GM23338 (cell line): ENCODE measurements at regions not wholly inside any gene's neighbourhood (a gene's known extent, or its start where the extent isn't known, plus 50 kb on each side); places are given as distances from the start of the nearest gene placed in this dataset.

Source experiments
- ATAC-seq: fragments of 200-7000 bp; cut with Tn5 transposase; 3 replicates; pipeline ENCODE4 v1.9.1; 2020
- DNase-seq: peaks from one replicate; pipeline ENCODE4 v3.0.0-alpha.2; 2015; ENCODE audit warnings: low spot score
- H2AFZ ChIP-seq: fragments of 200-600 bp; sonication (generic); 2 replicates; pipeline ENCODE4 v1.8.0; 2016; ENCODE audit warnings: antibody characterized with exemption, mild to moderate bottlenecking, moderate library complexity
- H3F3A ChIP-seq: fragments of 200-600 bp; sonication (generic); replicated peaks from 2 replicates; pipeline ENCODE4 v1.8.0; 2017; ENCODE audit warnings: antibody characterized with exemption, mixed run types, low read depth
- H3K27ac ChIP-seq: fragments of 200-600 bp; sonication (generic); 2 replicates; pipeline ENCODE4 v1.6.1; 2016; ENCODE audit warnings: low read depth
- H3K27me3 ChIP-seq: fragments of 200-600 bp; sonication (generic); 2 replicates; pipeline ENCODE4 v1.8.0; 2016; ENCODE audit warnings: mild to moderate bottlenecking, mixed run types, moderate library complexity; ENCODE audit not compliant: insufficient read depth
- H3K36me3 ChIP-seq: fragments of 200-600 bp; sonication (generic); 2 replicates; pipeline ENCODE4 v1.8.0; 2016; ENCODE audit warnings: mild to moderate bottlenecking; ENCODE audit not compliant: insufficient read depth
- H3K4me1 ChIP-seq: fragments of 200-600 bp; sonication (generic); 2 replicates; pipeline ENCODE4 v1.8.0; 2016; ENCODE audit warnings: mild to moderate bottlenecking, moderate library complexity; ENCODE audit not compliant: insufficient read depth
- H3K4me2 ChIP-seq: fragments of 200-600 bp; sonication (generic); 2 replicates; pipeline ENCODE4 v1.7.1; 2017; ENCODE audit warnings: mixed run types
- H3K4me3 ChIP-seq: fragments of 200-600 bp; sonication (generic); 2 replicates; pipeline ENCODE4 v1.6.1; 2016; ENCODE audit warnings: mixed run types
- H3K79me2 ChIP-seq: fragments of 200-600 bp; sonication (generic); replicated peaks from 2 replicates; pipeline ENCODE4 v1.8.0; 2017; ENCODE audit warnings: mild to moderate bottlenecking; ENCODE audit not compliant: insufficient read depth
- H3K9me2 ChIP-seq: fragments of 200-600 bp; sonication (generic); 2 replicates; pipeline ENCODE4 v1.8.0; 2017; ENCODE audit not compliant: insufficient read depth
- H4K20me1 ChIP-seq: fragments of 200-600 bp; sonication (generic); replicated peaks from 2 replicates; pipeline ENCODE4 v1.8.0; 2017; ENCODE audit warnings: mild to moderate bottlenecking; ENCODE audit not compliant: insufficient read depth
- H3K27ac Mint-ChIP-seq: 2 replicates; pipeline ENCODE4 v1.8.0; 2020; ENCODE audit warnings: inconsistent platforms, mild to moderate bottlenecking, moderate library complexity, mixed read lengths
- H3K27me3 Mint-ChIP-seq: 3 replicates; pipeline ENCODE4 v1.8.0; 2022; ENCODE audit warnings: low read depth, mild to moderate bottlenecking, moderate library complexity, mixed read lengths, inconsistent platforms; ENCODE audit not compliant: insufficient read depth, poor library complexity
- H3K36me3 Mint-ChIP-seq: 3 replicates; pipeline ENCODE4 v1.8.0; 2021; ENCODE audit warnings: low read depth, mild to moderate bottlenecking, inconsistent platforms, moderate library complexity, mixed read lengths
- H3K4me1 Mint-ChIP-seq: 3 replicates; pipeline ENCODE4 v1.8.0; 2020; ENCODE audit warnings: mild to moderate bottlenecking, inconsistent platforms, mixed read lengths
- H3K4me3 Mint-ChIP-seq: 3 replicates; pipeline ENCODE4 v1.8.0; 2021; ENCODE audit warnings: moderate library complexity, mild to moderate bottlenecking, inconsistent platforms, mixed read lengths
- H3K9me3 Mint-ChIP-seq: 3 replicates; pipeline ENCODE4 v1.8.0; 2020; ENCODE audit warnings: moderate library complexity, mild to moderate bottlenecking, inconsistent platforms, mixed read lengths
- CREB1 ChIP-seq: fragments of 250-450 bp; sonication (Bioruptor Pico); IDR thresholded peaks from 2 replicates; pipeline ENCODE4 v1.5.0; 2020; ENCODE audit warnings: low read depth, mild to moderate bottlenecking, moderate library complexity
- CTCF ChIP-seq, 2 experiments: fragments of 200-600 bp in 1 of 2; sonication (generic) in 1 of 2; conservative IDR thresholded peaks; 2 replicates each; pipeline versions ENCODE4 v1.5.1 to v1.6.1; 2016 to 2017; ENCODE audit warnings: antibody characterized with exemption in 2 of 2, low read depth in 2 of 2, mild to moderate bottlenecking in 2 of 2, moderate library complexity in 1 of 2
- ETS1 ChIP-seq: IDR thresholded peaks from 2 replicates; pipeline ENCODE4 v1.6.1; 2016; ENCODE audit warnings: antibody characterized with exemption
- EZH2 ChIP-seq: fragments of 200-600 bp; sonication (generic); IDR thresholded peaks from one replicate; pipeline ENCODE4 v1.8.0; 2017; ENCODE audit warnings: antibody characterized with exemption, mild to moderate bottlenecking, low read depth; ENCODE audit not compliant: unreplicated experiment
- JUNB ChIP-seq: IDR thresholded peaks from one replicate; pipeline ENCODE4 v1.6.1; 2016; ENCODE audit warnings: antibody characterized with exemption; ENCODE audit not compliant: unreplicated experiment
- POLR2AphosphoS5 ChIP-seq: IDR thresholded peaks from 2 replicates; pipeline ENCODE4 v1.6.1; 2016; ENCODE audit warnings: antibody characterized with exemption, low read depth
- STAT1 ChIP-seq: IDR thresholded peaks from one replicate; pipeline ENCODE4 v1.6.1; 2016; ENCODE audit warnings: antibody characterized with exemption; ENCODE audit not compliant: unreplicated experiment
- ZNF114 ChIP-seq: fragments of 250-450 bp; sonication (Bioruptor Pico); IDR thresholded peaks from 2 replicates; pipeline ENCODE4 v1.5.0; 2020; ENCODE audit warnings: mild to moderate bottlenecking, moderate library complexity
- ZNF331 ChIP-seq: fragments of 250-450 bp; sonication (Bioruptor Pico); IDR thresholded peaks from 2 replicates; pipeline ENCODE4 v1.5.0; 2020; ENCODE audit warnings: low read depth, mild to moderate bottlenecking, moderate library complexity
- ZNF462 ChIP-seq: fragments of 250-450 bp; sonication (Bioruptor Pico); IDR thresholded peaks from 2 replicates; pipeline ENCODE4 v1.5.0; 2020; ENCODE audit warnings: mild to moderate bottlenecking, moderate library complexity

- TF ChIP-seq JUNB (no peak), ZNF462 (CRISPR knock-in tag) (no peak)
- no peaks in the 10 kb centered on the region for H3K36me3 Mint-ChIP-seq
- Histone ChIP-seq H3K79me2 (no peaks in the 10 kb centered on the region), H3K36me3 (no peaks in the 10 kb centered on the region), H3K4me2 (no peak overlapping the region), H3F3A (no peaks in the 10 kb centered on the region), H3K9me2 (no peaks in the 10 kb centered on the region), H3K4me1 (peaks cover 10% of the 10 kb centered on the region; the same call in 1 of the 2 replicates), H3K4me3 (no peak overlapping the region), H3K27me3 (no peaks in the 10 kb centered on the region), H3K27ac (no peak overlapping the region), H4K20me1 (no peaks in the 10 kb centered on the region), H2AFZ (no peak overlapping the region)
- H3K4me3 Mint-ChIP-seq = no peak overlapping the region
- ATAC-seq (no peak), DNase-seq (no peak)
- H3K9me3 Mint-ChIP-seq = no peaks in the 10 kb centered on the region
- no peak overlapping the region for H3K27ac Mint-ChIP-seq
- H3K27me3 Mint-ChIP-seq = no peaks in the 10 kb centered on the region
- peaks cover 6% of the 10 kb centered on the region; the same call in 1 of the 3 replicates for H3K4me1 Mint-ChIP-seq
These were observed 203.5 kb upstream of the PHF14 start for GRCh38 chr7:10770176-10770575.

GRCh38 chr7:10773430-10773829, 200.2 kb upstream of the PHF14 start:
- Mint-ChIP-seq H3K9me3 (no peaks in the 10 kb centered on the region), H3K27me3 (no peaks in the 10 kb centered on the region), H3K4me3 (no peak overlapping the region), H3K27ac (no peak overlapping the region), H3K4me1 (peaks cover 6% of the 10 kb centered on the region; the same call in 1 of the 3 replicates), H3K36me3 (no peaks in the 10 kb centered on the region)
- peaks cover 10% of the 10 kb centered on the region; the same call in 1 of the 2 replicates for H3K4me1 ChIP-seq
- H3K4me3 ChIP-seq = no peak overlapping the region
- DNase-seq = no peak
- H3K4me2 ChIP-seq = no peak overlapping the region
- TF ChIP-seq CTCF (conservative IDR thresholded peaks at IDR 0.05; ENCODE audit: low read depth in 2 of 2) (no peak), ETS1 (no peak), ZNF331 (CRISPR knock-in tag) (no peak), CREB1 (CRISPR knock-in tag) (no peak), EZH2 (no peak), ZNF114 (CRISPR knock-in tag) (no peak), STAT1 (no peak), POLR2AphosphoS5 (no peak)
- H4K20me1 ChIP-seq = no peaks in the 10 kb centered on the region
- no peaks in the 10 kb centered on the region for H3K9me2 ChIP-seq
- no peaks in the 10 kb centered on the region for H3K27me3 ChIP-seq
- no peaks in the 10 kb centered on the region for H3F3A ChIP-seq
- no peak for ATAC-seq
- H2AFZ ChIP-seq = no peak overlapping the region
- H3K36me3 ChIP-seq = no peaks in the 10 kb centered on the region
- H3K79me2 ChIP-seq = no peaks in the 10 kb centered on the region
- H3K27ac ChIP-seq = no peak overlapping the region
